T1000 (cell line): ENCODE measurements at regions not wholly inside any gene's neighbourhood (a gene's known extent, or its start where the extent isn't known, plus 50 kb on each side); places are given as distances from the start of the nearest gene placed in this dataset.
"Not testable (repeated sequence)": the region's sequence is repeated elsewhere in the genome, so short reads cannot be mapped to it uniquely, and the experiment has no call there.

Source experiments
- DNase-seq: peaks from one replicate; lab custom pipeline; 2025; ENCODE audit warnings: mixed read lengths; lab: John Stamatoyannopoulos, UW

- no peak for DNase-seq
Measured at GRCh38 chr11:24384240-24384639, 112.6 kb upstream of the LUZP2 start.

GRCh38 chr11:24386546-24387397 lies 110.1 kb upstream of the LUZP2 start:
- no peak for DNase-seq

- DNase-seq: no peak
Measured at GRCh38 chr11:24389575-24389974, 107.3 kb upstream of the LUZP2 start.

- DNase-seq: no peak
Measured at GRCh38 chr11:24390016-24390415, 106.8 kb upstream of the LUZP2 start.

GRCh38 chr11:24390762-24391161 lies 106.1 kb upstream of the LUZP2 start:
- DNase-seq: no peak

- no peak for DNase-seq
Measured at GRCh38 chr11:24391167-24391566, 105.7 kb upstream of the LUZP2 start.

- no peak for DNase-seq
Measured at GRCh38 chr11:24400059-24400665, 96.7 kb upstream of the LUZP2 start.

- DNase-seq: no peak
Measured at GRCh38 chr11:24406389-24406788, 90.5 kb upstream of the LUZP2 start.

- DNase-seq: no peak
Measured at GRCh38 chr11:24406980-24407379, 89.9 kb upstream of the LUZP2 start.

GRCh38 chr11:24407733-24408132 lies 89.1 kb upstream of the LUZP2 start:
- DNase-seq: no peak

- no peak for DNase-seq
Measured at GRCh38 chr11:24408202-24408601, 88.7 kb upstream of the LUZP2 start.

- no peak for DNase-seq
Measured at GRCh38 chr11:24411791-24412190, 85.1 kb upstream of the LUZP2 start.

GRCh38 chr11:24412722-24413121 lies 84.1 kb upstream of the LUZP2 start:
- no peak for DNase-seq

- DNase-seq: no peak
Measured at GRCh38 chr11:24413391-24413790, 83.5 kb upstream of the LUZP2 start.

- DNase-seq: not testable (repeated sequence)
Measured at GRCh38 chr11:24415955-24416636, 80.8 kb upstream of the LUZP2 start.

GRCh38 chr11:24421766-24422165 lies 75.1 kb upstream of the LUZP2 start:
- no peak for DNase-seq

GRCh38 chr11:24422376-24422775 lies 74.5 kb upstream of the LUZP2 start:
- no peak for DNase-seq

GRCh38 chr11:24437123-24437522 lies 59.7 kb upstream of the LUZP2 start:
- no peak for DNase-seq
